Neural progenitor cell (in vitro differentiated cells): ENCODE measurements at regions not wholly inside any gene's neighbourhood (a gene's known extent, or its start where the extent isn't known, plus 50 kb on each side); places are given as distances from the start of the nearest gene placed in this dataset.

Experiments used
- DNase-seq: peaks from one replicate; pipeline ENCODE4 v3.0.0-alpha.2; 2016; ENCODE audit warnings: low spot score
- H2AFZ ChIP-seq: fragments of 200-600 bp; sonication (generic); replicated peaks from 2 replicates; pipeline ENCODE4 v1.6.1; 2016; ENCODE audit warnings: antibody characterized with exemption
- H3F3A ChIP-seq: fragments of 200-600 bp; sonication (generic); 2 replicates; pipeline ENCODE4 v1.6.1; 2016; ENCODE audit warnings: antibody characterized with exemption, low read depth
- H3K27ac ChIP-seq: fragments of 200-600 bp; sonication (generic); 2 replicates; pipeline ENCODE4 v1.5.1; 2016; ENCODE audit warnings: mild to moderate bottlenecking
- H3K27me3 ChIP-seq: fragments of 200-600 bp; sonication (generic); 2 replicates; pipeline ENCODE4 v1.6.1; 2016; ENCODE audit warnings: mild to moderate bottlenecking, moderate library complexity
- H3K36me3 ChIP-seq: fragments of 200-600 bp; sonication (generic); 2 replicates; pipeline ENCODE4 v1.5.1; 2016
- H3K4me1 ChIP-seq: fragments of 200-600 bp; sonication (generic); 2 replicates; pipeline ENCODE4 v1.6.1; 2016; ENCODE audit warnings: mixed run types
- H3K4me2 ChIP-seq: fragments of 200-600 bp; sonication (generic); 2 replicates; pipeline ENCODE4 v1.6.1; 2016
- H3K4me3 ChIP-seq: fragments of 200-600 bp; sonication (generic); 2 replicates; pipeline ENCODE4 v1.5.1; 2016
- H3K79me2 ChIP-seq: fragments of 200-600 bp; sonication (generic); 2 replicates; pipeline ENCODE4 v1.6.1; 2016; ENCODE audit warnings: low read depth
- H3K9ac ChIP-seq: fragments of 200-600 bp; sonication (generic); 2 replicates; pipeline ENCODE4 v1.6.1; 2016
- H3K9me3 ChIP-seq: fragments of 200-600 bp; sonication (generic); 2 replicates; pipeline ENCODE4 v1.5.1; 2016; ENCODE audit warnings: low read depth
- H4K20me1 ChIP-seq: fragments of 200-600 bp; sonication (generic); 2 replicates; pipeline ENCODE4 v1.6.1; 2016; ENCODE audit warnings: low read depth
- H3K27ac Mint-ChIP-seq: 3 replicates; pipeline ENCODE4 v1.8.0; 2021; ENCODE audit warnings: mixed read lengths
- H3K27me3 Mint-ChIP-seq: 2 replicates; pipeline ENCODE4 v1.8.0; 2022; ENCODE audit warnings: low read depth, mild to moderate bottlenecking, inconsistent platforms, moderate library complexity, mixed read lengths; ENCODE audit not compliant: insufficient read depth
- H3K36me3 Mint-ChIP-seq: 3 replicates; pipeline ENCODE4 v1.8.0; 2021; ENCODE audit warnings: mixed read lengths
- H3K4me1 Mint-ChIP-seq: 3 replicates; pipeline ENCODE4 v1.8.0; 2021; ENCODE audit warnings: mixed read lengths
- H3K4me3 Mint-ChIP-seq: 3 replicates; pipeline ENCODE4 v1.8.0; 2021; ENCODE audit warnings: mild to moderate bottlenecking, moderate library complexity, mixed read lengths
- H3K9me3 Mint-ChIP-seq: 3 replicates; pipeline ENCODE4 v1.8.0; 2020; ENCODE audit warnings: mixed read lengths
- CTCF ChIP-seq: fragments of 200-600 bp; sonication (generic); IDR thresholded peaks from 2 replicates; pipeline ENCODE4 v1.5.1; 2017; ENCODE audit warnings: antibody characterized with exemption, mild to moderate bottlenecking
- EZH2 ChIP-seq: fragments of 200-600 bp; sonication (generic); IDR thresholded peaks from 2 replicates; pipeline ENCODE4 v1.6.1; 2017; ENCODE audit warnings: antibody characterized with exemption, mild to moderate bottlenecking, moderate library complexity
- EZH2phosphoT487 ChIP-seq: fragments of 200-600 bp; sonication (generic); IDR thresholded peaks from 2 replicates; pipeline ENCODE4 v1.6.1; 2017; ENCODE audit warnings: antibody characterized with exemption

DNA sequence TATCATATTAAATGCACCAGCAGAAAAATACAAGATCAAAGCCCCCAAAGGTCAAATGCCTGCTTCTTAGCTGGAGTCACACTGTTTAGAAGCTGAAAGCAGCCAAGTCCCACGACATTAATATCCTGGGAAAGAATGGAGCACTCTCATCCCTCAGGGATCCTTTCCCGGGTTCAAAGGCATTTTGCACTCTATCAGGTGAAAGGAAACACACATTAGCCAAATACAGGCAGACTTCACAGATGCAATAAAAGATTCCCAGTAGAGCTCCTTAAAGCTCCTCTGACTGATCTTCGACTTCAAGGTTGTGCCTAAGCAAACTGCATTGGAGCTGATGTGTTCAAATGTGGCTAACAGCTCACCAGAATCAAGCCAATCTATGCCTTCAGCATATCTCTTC, 158.4 kb downstream of the RNF152 start:
- no peaks in the 10 kb centered on the region for H3K79me2 ChIP-seq
- Mint-ChIP-seq H3K4me1 (peaks cover 49% of the 10 kb centered on the region), H3K9me3 (peaks cover 3% of the 10 kb centered on the region), H3K4me3 (peak overlapping the region; percentile 13), H3K36me3 (no peaks in the 10 kb centered on the region), H3K27me3 (peaks cover 3% of the 10 kb centered on the region), H3K27ac (peak overlapping the region; percentile 81)
- no peak overlapping the region for H3K4me2 ChIP-seq
- peaks cover 3% of the 10 kb centered on the region for H3F3A ChIP-seq
- H4K20me1 ChIP-seq = no peaks in the 10 kb centered on the region
- H3K9ac ChIP-seq = no peak overlapping the region
- H3K4me1 ChIP-seq = peaks cover 15% of the 10 kb centered on the region
- no peak for TF ChIP-seq EZH2
- TF ChIP-seq CTCF = no peak
- H3K27me3 ChIP-seq = no peaks in the 10 kb centered on the region
- no peaks in the 10 kb centered on the region for H3K36me3 ChIP-seq
- no peak for DNase-seq
- H3K27ac ChIP-seq = no peak overlapping the region
- H3K4me3 ChIP-seq = no peak overlapping the region
- no peak overlapping the region for H2AFZ ChIP-seq
- H3K9me3 ChIP-seq = no peaks in the 10 kb centered on the region

GRCh38 chr18:61732854-61733253, 160.0 kb downstream of the RNF152 start:
- H3K4me1 Mint-ChIP-seq = peaks cover 49% of the 10 kb centered on the region
- no peaks in the 10 kb centered on the region for H4K20me1 ChIP-seq
- H3K27me3 ChIP-seq = no peaks in the 10 kb centered on the region
- no peak overlapping the region for H3K4me3 ChIP-seq
- H3K4me2 ChIP-seq = no peak overlapping the region
- H3K36me3 ChIP-seq = no peaks in the 10 kb centered on the region
- no peaks in the 10 kb centered on the region for H3K36me3 Mint-ChIP-seq
- H3K27ac Mint-ChIP-seq = peak overlapping the region; percentile 83
- H2AFZ ChIP-seq = no peak overlapping the region
- H3K27me3 Mint-ChIP-seq = peaks cover 1% of the 10 kb centered on the region
- H3K27ac ChIP-seq = no peak overlapping the region
- peaks cover 3% of the 10 kb centered on the region for H3F3A ChIP-seq
- no peak for DNase-seq
- H3K9me3 ChIP-seq = no peaks in the 10 kb centered on the region
- no peak overlapping the region for H3K4me3 Mint-ChIP-seq
- no peak overlapping the region for H3K9ac ChIP-seq
- H3K9me3 Mint-ChIP-seq = peaks cover 3% of the 10 kb centered on the region
- H3K4me1 ChIP-seq = peaks cover 15% of the 10 kb centered on the region
- no peak for TF ChIP-seq CTCF
- H3K79me2 ChIP-seq = no peaks in the 10 kb centered on the region

GRCh38 chr18:61731693-61732376, 161.0 kb downstream of the RNF152 start:
- H3K4me1 ChIP-seq = peaks cover 15% of the 10 kb centered on the region
- no peak overlapping the region for H3K4me3 ChIP-seq
- TF ChIP-seq EZH2phosphoT487 (no peak), CTCF (no peak), EZH2 (no peak)
- no peak overlapping the region for H3K9ac ChIP-seq
- no peak overlapping the region for H3K4me2 ChIP-seq
- Mint-ChIP-seq H3K27ac (peak overlapping the region; percentile 14), H3K4me3 (no peak overlapping the region), H3K9me3 (peaks cover 3% of the 10 kb centered on the region), H3K36me3 (no peaks in the 10 kb centered on the region), H3K4me1 (peaks cover 46% of the 10 kb centered on the region), H3K27me3 (no peaks in the 10 kb centered on the region)
- H4K20me1 ChIP-seq = no peaks in the 10 kb centered on the region
- H3K36me3 ChIP-seq = no peaks in the 10 kb centered on the region
- no peaks in the 10 kb centered on the region for H3K9me3 ChIP-seq
- DNase-seq = no peak
- H3K27ac ChIP-seq = no peak overlapping the region
- peaks cover 3% of the 10 kb centered on the region for H3F3A ChIP-seq
- H2AFZ ChIP-seq = no peak overlapping the region
- no peaks in the 10 kb centered on the region for H3K79me2 ChIP-seq
- no peaks in the 10 kb centered on the region for H3K27me3 ChIP-seq
